HCT116 (cell line): ENCODE measurements at regions not wholly inside any gene's neighbourhood (a gene's known extent, or its start where the extent isn't known, plus 50 kb on each side); places are given as distances from the start of the nearest gene placed in this dataset.
A peak's percentile ranks its signal among the peaks of the same experiment; 100 is the strongest.
"Not testable (repeated sequence)": the region's sequence is repeated elsewhere in the genome, so short reads cannot be mapped to it uniquely, and the experiment has no call there.

Experiments
- ATAC-seq: fragments of 200-7000 bp; cut with Tn5 transposase; 2 replicates; pipeline ENCODE4 v1.9.1; 2020; ENCODE audit warnings: mild to moderate bottlenecking, moderate library complexity
- BruUV-seq: library from RNA; stranded (reverse); fragments of 400-500 nt; replicated peaks from 2 replicates; lab custom pipeline; 2021; lab: Mats Ljungman, UMichigan
- CTCF ChIA-PET: fragments of 300-600 bp; sonication (Branson Sonifier 250); formaldehyde crosslinking; loops from one replicate; lab custom pipeline; 2021; ENCODE audit warnings: antibody characterized with exemption; lab: Charles Lee
- POLR2A ChIA-PET: fragments of 300-600, 350-600 bp; sonication (Branson Sonifier 250); formaldehyde crosslinking; loops from one replicate; lab custom pipeline; 2021; ENCODE audit warnings: antibody characterized with exemption; lab: Charles Lee
- RAD21 ChIA-PET, 2 experiments: fragments of 300-600 bp; sonication (Branson Sonifier 250); formaldehyde crosslinking; loops; one replicate each; lab custom pipeline; 2023; ENCODE audit warnings: low total read pairs in 2 of 2; ENCODE audit not compliant: uncharacterized antibody in 2 of 2, unreplicated experiment in 2 of 2, low non-redundant PET in 1 of 2; lab: Charles Lee
- DNase-seq: peaks from one replicate; pipeline ENCODE4 v3.0.0-alpha.2; 2010; ENCODE audit warnings: low read depth, low spot score
- H2AFZ ChIP-seq: fragments of 200-600 bp; shearing (Covaris generic), sonication (generic); 2 replicates; pipeline ENCODE4 v1.6.1; 2017; ENCODE audit warnings: low read depth, mixed run types, mixed read lengths, antibody characterized with exemption, low read length; ENCODE audit not compliant: poor library complexity, severe bottlenecking
- H3K27ac ChIP-seq: 2 replicates; pipeline ENCODE4 v1.5.1; 2012; ENCODE audit warnings: low read depth, low read length
- H3K27me3 ChIP-seq: fragments of 200-600 bp; sonication (generic); 2 replicates; pipeline ENCODE4 v1.6.1; 2016; ENCODE audit warnings: mixed run types, low read length, mixed read lengths; ENCODE audit not compliant: insufficient read depth
- H3K36me3 ChIP-seq, 2 experiments: fragments of 200-500 bp in 1 of 2; fragments of 200-600 bp in 1 of 2; sonication (Bioruptor generic) in 1 of 2; sonication (generic) in 1 of 2; 2 replicates each; pipeline versions ENCODE4 v1.5.1 to v1.6.1; 2014 to 2016; ENCODE audit warnings: low read length in 2 of 2, inconsistent platforms in 1 of 2, mixed read lengths in 1 of 2, mixed run types in 1 of 2; ENCODE audit not compliant: insufficient read depth in 2 of 2, control insufficient read depth in 1 of 2
- H3K4me1 ChIP-seq, 2 experiments: fragments of 200-600 bp in 1 of 2; sonication (generic) in 1 of 2; 2 replicates each; pipeline versions ENCODE4 v1.5.1 to v1.6.1; 2012 to 2017; ENCODE audit warnings: low read length in 2 of 2, inconsistent platforms in 1 of 2, mild to moderate bottlenecking in 1 of 2, mixed read lengths in 1 of 2, mixed run types in 1 of 2, moderate library complexity in 1 of 2; ENCODE audit not compliant: insufficient read depth in 2 of 2, control insufficient read depth in 1 of 2
- H3K4me2 ChIP-seq: fragments of 200-600 bp; sonication (generic); 2 replicates; pipeline ENCODE4 v1.6.1; 2017; ENCODE audit warnings: mixed run types, low read length, mixed read lengths
- H3K4me3 ChIP-seq, 2 experiments: fragments of 200-600 bp in 1 of 2; sonication (generic) in 1 of 2; replicated peaks in 1 of 2; 2 replicates each; pipeline ENCODE4 v1.5.1; 2011 to 2016; ENCODE audit warnings: low read length in 2 of 2, control low read depth in 1 of 2, low read depth in 1 of 2, mild to moderate bottlenecking in 1 of 2, mixed read lengths in 1 of 2, mixed run types in 1 of 2
- H3K79me2 ChIP-seq: fragments of 200-600 bp; sonication (generic); 2 replicates; pipeline ENCODE4 v1.6.1; 2017; ENCODE audit warnings: mild to moderate bottlenecking, mixed run types, low read length, moderate library complexity, mixed read lengths; ENCODE audit not compliant: insufficient read depth
- H3K9ac ChIP-seq: fragments of 200-600 bp; sonication (generic); 2 replicates; pipeline ENCODE4 v1.6.1; 2016; ENCODE audit warnings: low read length, mixed read lengths
- H3K9me2 ChIP-seq: fragments of 200-600 bp; sonication (generic), shearing (Covaris generic); 2 replicates; pipeline ENCODE4 v1.6.1; 2017; ENCODE audit warnings: mixed run types, mild to moderate bottlenecking, moderate library complexity; ENCODE audit not compliant: insufficient read depth
- H3K9me3 ChIP-seq, 2 experiments: fragments of 200-500 bp in 1 of 2; fragments of 200-600 bp in 1 of 2; sonication (Bioruptor generic) in 1 of 2; sonication (generic) in 1 of 2; 2 replicates each; pipeline ENCODE4 v1.6.1; 2014 to 2017; ENCODE audit warnings: low read length in 2 of 2, mixed read lengths in 2 of 2, inconsistent platforms in 1 of 2, low read depth in 1 of 2, mild to moderate bottlenecking in 1 of 2, mixed run types in 1 of 2, moderate library complexity in 1 of 2; ENCODE audit not compliant: control insufficient read depth in 1 of 2, insufficient read depth in 1 of 2
- H4K20me1 ChIP-seq: fragments of 200-600 bp; sonication (generic), shearing (Covaris generic); 2 replicates; pipeline ENCODE4 v1.6.1; 2017; ENCODE audit warnings: mixed run types, mild to moderate bottlenecking, moderate library complexity; ENCODE audit not compliant: insufficient read depth
- CEBPB ChIP-seq: IDR thresholded peaks from 2 replicates; pipeline ENCODE4 v1.6.1; 2012; ENCODE audit warnings: low read depth
- EGR1 ChIP-seq: IDR thresholded peaks from 2 replicates; pipeline ENCODE4 v1.6.1; 2012; ENCODE audit warnings: low read depth
- ELF1 ChIP-seq: IDR thresholded peaks from 2 replicates; pipeline ENCODE4 v1.6.1; 2012; ENCODE audit warnings: low read depth, borderline replicate concordance
- EZH2 ChIP-seq: fragments of 200-600 bp; sonication (generic); IDR thresholded peaks from 2 replicates; pipeline ENCODE4 v1.6.1; 2017; ENCODE audit warnings: antibody characterized with exemption, mixed run types
- FOSL1 ChIP-seq: IDR thresholded peaks from 2 replicates; pipeline ENCODE4 v1.6.1; 2012; ENCODE audit warnings: low read depth
- JUND ChIP-seq: IDR thresholded peaks from 2 replicates; pipeline ENCODE4 v1.6.1; 2012
- MAX ChIP-seq: IDR thresholded peaks from 2 replicates; pipeline ENCODE4 v1.6.1; 2012
- POLR2AphosphoS5 ChIP-seq: IDR thresholded peaks from 2 replicates; pipeline ENCODE4 v1.6.1; 2011; ENCODE audit warnings: mild to moderate bottlenecking, low read depth, low read length, moderate library complexity
- REST ChIP-seq: IDR thresholded peaks from 2 replicates; pipeline ENCODE4 v1.6.1; 2012; ENCODE audit warnings: low read depth
- SIN3A ChIP-seq: IDR thresholded peaks from 2 replicates; pipeline ENCODE4 v1.6.1; 2012; ENCODE audit warnings: low read depth
- ZFX ChIP-seq: fragments of 450-650 bp; IDR thresholded peaks from 2 replicates; pipeline ENCODE4 v1.6.1; 2017
- ZNF274 ChIP-seq: fragments of 200-500 bp; sonication (Bioruptor generic); IDR thresholded peaks from 2 replicates; pipeline ENCODE4 v1.6.1; 2014; ENCODE audit warnings: mild to moderate bottlenecking, low read depth, low read length, inconsistent platforms
- intact Hi-C: fragments of 100-400 bp; cut with micrococcal nuclease; formaldehyde crosslinking; loops from 2 replicates; pipeline ENCODE4 v1.10.0; 2022
- TF ChIP-seq, protein P1 (sequence below): IDR thresholded peaks from 2 replicates; pipeline ENCODE4 v1.6.1; 2012

DNA sequence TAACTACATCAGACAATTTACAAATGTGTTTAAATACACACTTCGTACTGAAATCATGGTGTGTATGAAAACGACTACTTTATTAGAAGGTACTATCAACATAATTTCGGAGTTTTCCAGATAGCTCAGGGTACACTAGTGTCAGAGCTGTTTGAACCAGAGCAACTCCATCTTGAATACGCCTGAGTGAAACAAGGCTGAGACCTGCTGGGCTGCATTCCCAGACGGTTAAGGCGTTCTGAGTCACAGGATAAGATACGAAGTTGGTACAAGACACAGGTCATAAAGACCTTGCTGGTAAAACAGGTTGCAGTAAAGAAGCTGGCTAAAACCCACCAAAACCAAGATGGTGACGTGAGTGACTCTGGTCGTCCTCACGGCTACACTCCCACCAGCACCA lies 167.6 kb downstream of the THBS2 start:
- DNase-seq (peak; percentile 21), ATAC-seq (peak; percentile 49; the same call in 1 of the 2 replicates)
- H3K9me2 ChIP-seq, result no peaks in the 10 kb centered on the region
- peaks cover 3 to 5% of the 10 kb centered on the region in 2 experiments; a peak in 2 of 4 replicates for H3K9me3 ChIP-seq
- H3K36me3 ChIP-seq, result no peaks in the 10 kb centered on the region
- no TSS peak for BruUV-seq
- ChIA-PET RAD21 (no interaction called here), POLR2A (no interaction called here), CTCF (no interaction called here)
- H3K79me2 ChIP-seq, result no peaks in the 10 kb centered on the region
- no peak overlapping the region for H3K27ac ChIP-seq
- intact Hi-C loops, result no loop called here
- H3K4me2 ChIP-seq, result peak overlapping the region; percentile 5; the same call in 1 of the 2 replicates
- H3K9ac ChIP-seq, result no peak overlapping the region
- H2AFZ ChIP-seq, result no peak overlapping the region
- TF ChIP-seq, protein P1, sequence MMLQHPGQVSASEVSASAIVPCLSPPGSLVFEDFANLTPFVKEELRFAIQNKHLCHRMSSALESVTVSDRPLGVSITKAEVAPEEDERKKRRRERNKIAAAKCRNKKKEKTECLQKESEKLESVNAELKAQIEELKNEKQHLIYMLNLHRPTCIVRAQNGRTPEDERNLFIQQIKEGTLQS, result no peak
- TF ChIP-seq ELF1, result no peak
- TF ChIP-seq EGR1, result no peak
- peak; percentile 32; the same call in 1 of the 2 replicates for TF ChIP-seq FOSL1
- no peak for TF ChIP-seq ZNF274
- no peak for TF ChIP-seq MAX
- no peak for TF ChIP-seq EZH2
- peak; percentile 20; the same call in 1 of the 2 replicates for TF ChIP-seq JUND
- TF ChIP-seq CEBPB, result no peak
- no peaks in the 10 kb centered on the region for H3K27me3 ChIP-seq
- no peak overlapping the region for H3K4me3 ChIP-seq
- no peaks in the 10 kb centered on the region for H4K20me1 ChIP-seq
- H3K4me1 ChIP-seq, result peaks cover 0 to 12% of the 10 kb centered on the region in 2 experiments; a peak in 1 of 4 replicates

DNA sequence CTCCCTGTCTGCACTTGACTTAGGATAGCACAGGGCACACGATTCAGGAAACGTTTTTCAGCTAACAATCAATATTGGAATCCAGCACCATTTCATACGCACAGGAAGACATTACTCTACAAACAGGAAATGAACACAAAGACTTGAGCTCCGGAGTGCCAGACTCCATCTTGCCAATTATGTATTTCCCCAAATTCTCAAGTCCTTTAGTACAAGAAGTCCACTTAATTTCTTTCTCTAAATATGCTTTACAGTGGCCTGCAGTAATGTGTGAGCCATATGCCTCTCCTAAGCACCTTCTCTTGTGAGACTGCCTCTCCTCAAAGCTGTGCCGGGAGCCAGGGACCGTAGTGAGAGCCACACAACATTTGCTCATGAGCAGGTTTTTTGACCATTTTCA lies 168.2 kb downstream of the THBS2 start:
- no peaks in the 10 kb centered on the region; a peak in 2 of 4 replicates for H3K9me3 ChIP-seq
- no peak overlapping the region for H3K9ac ChIP-seq
- H3K9me2 ChIP-seq, result no peaks in the 10 kb centered on the region
- no peak overlapping the region for H3K4me3 ChIP-seq
- TF ChIP-seq ZFX (no peak), ELF1 (no peak), REST (no peak), ZNF274 (no peak), POLR2AphosphoS5 (no peak), SIN3A (no peak)
- TF ChIP-seq, all 23 proteins: peak for 0
- no peaks in the 10 kb centered on the region for H3K27me3 ChIP-seq
- no peak overlapping the region for H3K27ac ChIP-seq
- peaks cover 0 to 12% of the 10 kb centered on the region in 2 experiments; a peak in 1 of 4 replicates for H3K4me1 ChIP-seq
- no peaks in the 10 kb centered on the region for H3K79me2 ChIP-seq
- no peaks in the 10 kb centered on the region for H4K20me1 ChIP-seq
- H3K4me2 ChIP-seq, result no peak overlapping the region
- POLR2A ChIA-PET, result no interaction called here
- H2AFZ ChIP-seq, result peak overlapping the region; percentile 18
- no peaks in the 10 kb centered on the region for H3K36me3 ChIP-seq
- no peak for ATAC-seq
- CTCF ChIA-PET, result no interaction called here
- DNase-seq, result no peak
- intact Hi-C loops, result no loop called here
- BruUV-seq, result no TSS peak
- RAD21 ChIA-PET, result no interaction called here

DNA sequence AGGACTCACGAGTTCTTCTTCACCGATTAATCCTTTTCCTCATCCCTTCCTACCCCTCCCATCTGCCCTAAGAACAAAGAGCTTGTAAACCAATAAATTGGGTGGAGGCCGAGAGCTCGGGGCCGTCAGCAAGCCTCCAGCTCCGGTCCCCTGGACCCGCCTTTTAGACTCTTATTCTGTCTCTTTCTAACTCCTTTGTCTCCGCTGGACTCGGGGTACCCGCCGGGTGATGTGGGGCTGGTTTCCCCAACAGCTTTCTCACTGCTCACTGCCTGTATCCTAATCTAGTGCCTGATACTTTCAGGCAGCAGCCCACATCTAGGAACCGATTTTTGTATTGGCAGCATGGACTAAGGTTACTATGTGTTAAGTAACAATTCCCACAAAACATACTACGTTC lies 169.1 kb downstream of the THBS2 start:
- RAD21 ChIA-PET, H3K9ac ChIP-seq, H3K27me3 ChIP-seq, BruUV-seq, DNase-seq, H3K9me2 ChIP-seq, H3K4me2 ChIP-seq, CTCF ChIA-PET, H3K27ac ChIP-seq, H4K20me1 ChIP-seq, POLR2A ChIA-PET, H3K79me2 ChIP-seq, ATAC-seq, H2AFZ ChIP-seq, H3K36me3 ChIP-seq, H3K4me3 ChIP-seq, intact Hi-C loops, H3K9me3 ChIP-seq: not testable (repeated sequence)
- H3K4me1 ChIP-seq, result peaks cover 0 to 12% of the 10 kb centered on the region in 2 experiments; a peak in 1 of 4 replicates
